GM12878 (cell line): ENCODE measurements at regions not wholly inside any gene's neighbourhood (a gene's known extent, or its start where the extent isn't known, plus 50 kb on each side); places are given as distances from the start of the nearest gene placed in this dataset.

Source experiments
- ATAC-seq: fragments of 200-7000 bp; cut with Tn5 transposase; 3 replicates; pipeline ENCODE4 v1.9.1; 2020; ENCODE audit warnings: mild to moderate bottlenecking, moderate library complexity
- BruUV-seq: library from RNA; stranded (reverse); fragments of 400-500 nt; replicated peaks from 2 replicates; lab custom pipeline; 2021; lab: Mats Ljungman, UMichigan
- CTCF ChIA-PET: fragments of 300-600 bp; sonication (Branson Sonifier 250); formaldehyde crosslinking; extraction: SDS; loops from one replicate; lab custom pipeline; 2021; ENCODE audit warnings: inconsistent platforms; lab: Yijun Ruan, JAX
- POLR2A ChIA-PET: fragments of 350-600 bp; formaldehyde crosslinking; extraction: SDS; loops from one replicate; lab custom pipeline; 2021; ENCODE audit warnings: inconsistent platforms; lab: Charles Lee
- RAD21 ChIA-PET: fragments of 300-600 bp; sonication (Branson Sonifier 250); formaldehyde crosslinking; loops from one replicate; lab custom pipeline; 2023; ENCODE audit warnings: antibody characterized with exemption; ENCODE audit not compliant: unreplicated experiment; lab: Charles Lee
- SMC1A ChIA-PET: fragments of 300-600 bp; sonication (Branson Sonifier 250); formaldehyde crosslinking; loops from one replicate; lab custom pipeline; 2023; ENCODE audit not compliant: unreplicated experiment, uncharacterized antibody; lab: Charles Lee
- DNase-seq: peaks from one replicate; pipeline ENCODE4 v3.0.0-alpha.2; 2011; ENCODE audit warnings: low read depth, low spot score
- FAIRE-seq: peaks from 3 replicates; lab custom pipeline; 2011; peaks lifted over from hg19 to GRCh38; lab: Jason Lieb, UNC
- H2AFZ ChIP-seq: 2 replicates; pipeline ENCODE4 v1.6.0; 2011; ENCODE audit warnings: low read depth, low read length, control low read depth; ENCODE audit not compliant: control insufficient read depth
- H3K27ac ChIP-seq: 2 replicates; pipeline ENCODE4 v1.5.1; 2011; ENCODE audit warnings: control low read depth; ENCODE audit not compliant: control insufficient read depth, insufficient read depth
- H3K27me3 ChIP-seq, 2 experiments: replicated peaks in 1 of 2; 2 replicates each; pipeline versions ENCODE4 v1.6.0 to v1.6.1; 2011; ENCODE audit warnings: low read length in 1 of 2; ENCODE audit not compliant: control insufficient read depth in 2 of 2, insufficient read depth in 2 of 2
- H3K36me3 ChIP-seq, 2 experiments: 2 replicates each; pipeline ENCODE4 v1.5.1; 2011; ENCODE audit warnings: low read length in 1 of 2; ENCODE audit not compliant: control insufficient read depth in 2 of 2, insufficient read depth in 2 of 2
- H3K4me1 ChIP-seq: 2 replicates; pipeline ENCODE4 v1.6.1; 2011; ENCODE audit warnings: mild to moderate bottlenecking, low read length, moderate library complexity, mixed read lengths; ENCODE audit not compliant: control insufficient read depth, insufficient read depth
- H3K4me2 ChIP-seq: 2 replicates; pipeline ENCODE4 v1.6.0; 2011; ENCODE audit warnings: control low read depth; ENCODE audit not compliant: control insufficient read depth, insufficient read depth
- H3K4me3 ChIP-seq: fragments of 200-600 bp; sonication (generic); 2 replicates; pipeline ENCODE4 v1.5.1; 2016
- H3K79me2 ChIP-seq: 2 replicates; pipeline ENCODE4 v1.6.0; 2011; ENCODE audit warnings: low read length; ENCODE audit not compliant: control insufficient read depth, insufficient read depth
- H3K9ac ChIP-seq: 2 replicates; pipeline ENCODE4 v1.8.0; 2011; ENCODE audit warnings: low read length, control low read depth, mixed read lengths; ENCODE audit not compliant: control insufficient read depth, insufficient read depth
- H3K9me3 ChIP-seq: replicated peaks from 3 replicates; pipeline ENCODE4 v1.5.1; 2011; ENCODE audit warnings: mild to moderate bottlenecking, low read length; ENCODE audit not compliant: control insufficient read depth, insufficient read depth
- H4K20me1 ChIP-seq: 2 replicates; pipeline ENCODE4 v1.6.0; 2011; ENCODE audit not compliant: control insufficient read depth, insufficient read depth
- CBX5 ChIP-seq: sonication (generic); IDR thresholded peaks from 2 replicates; pipeline ENCODE4 v1.6.1; 2016; ENCODE audit warnings: low read depth, moderate library complexity, mild to moderate bottlenecking, inconsistent platforms
- IKZF1 ChIP-seq: fragments of 450-650 bp; conservative IDR thresholded peaks from 2 replicates; pipeline ENCODE4 v1.6.1; 2017; ENCODE audit warnings: antibody characterized with exemption, mild to moderate bottlenecking
- JUNB ChIP-seq: IDR thresholded peaks from 2 replicates; pipeline ENCODE4 v1.6.1; 2016; ENCODE audit warnings: antibody characterized with exemption, mild to moderate bottlenecking
- MXI1 ChIP-seq: fragments of 150-350 bp; IDR thresholded peaks from 2 replicates; pipeline ENCODE4 v1.6.1; 2011; ENCODE audit warnings: low read depth, mild to moderate bottlenecking, inconsistent platforms, low read length, improper control_type of control experiment
- NFYB ChIP-seq: IDR thresholded peaks from 2 replicates; pipeline ENCODE4 v1.6.1; 2011; ENCODE audit warnings: low read depth, mild to moderate bottlenecking, low read length, improper control_type of control experiment, moderate library complexity; ENCODE audit not compliant: insufficient read depth
- RCOR1 ChIP-seq: conservative IDR thresholded peaks from 2 replicates; pipeline ENCODE4 v1.6.1; 2012; ENCODE audit warnings: low read depth, low read length, improper control_type of control experiment
- RUNX3 ChIP-seq: IDR thresholded peaks from 2 replicates; pipeline ENCODE4 v1.6.1; 2012; ENCODE audit warnings: low read length, inconsistent platforms
- SIN3A ChIP-seq: IDR thresholded peaks from 2 replicates; pipeline ENCODE4 v1.6.1; 2012; ENCODE audit warnings: low read depth, low read length, improper control_type of control experiment
- SREBF1 ChIP-seq: IDR thresholded peaks from 2 replicates; pipeline ENCODE4 v1.6.1; 2012; ENCODE audit warnings: mild to moderate bottlenecking, low read length
- ZNF207 ChIP-seq: fragments of 450-650 bp; IDR thresholded peaks from 2 replicates; pipeline ENCODE4 v1.6.1; 2014; ENCODE audit warnings: antibody characterized with exemption, mild to moderate bottlenecking, borderline replicate concordance
- WGBS: methylation state at CpG from one replicate; pipeline ENCODE4 v1.1.6; 2016; ENCODE audit warnings: low lambda C conversion rate; ENCODE audit not compliant: insufficient replicate concordance, insufficient coverage; ENCODE audit errors: missing lambda C conversion rate; 5-methylcytosine and 5-hydroxymethylcytosine counted together
- in situ Hi-C: fragments of 300-500 bp; cut with MboI; formaldehyde crosslinking; loops from 9 replicates; pipeline ENCODE4 v1.14.3; 2018; ENCODE audit warnings: mixed read lengths
- intact Hi-C: fragments of 100-400 bp; cut with micrococcal nuclease; formaldehyde crosslinking; loops from one replicate; pipeline ENCODE4 v1.14.2; 2022; ENCODE audit not compliant: unreplicated experiment
- TF ChIP-seq, protein P1 (sequence below): fragments of 450-650 bp; IDR thresholded peaks from 2 replicates; pipeline ENCODE4 v1.6.1; 2018; ENCODE audit warnings: mild to moderate bottlenecking, low read depth, moderate library complexity; ENCODE audit not compliant: partially characterized antibody
- TF ChIP-seq, protein P2 (sequence below): fragments of 450-650 bp; IDR thresholded peaks from 2 replicates; pipeline ENCODE4 v1.6.1; 2017; ENCODE audit warnings: mild to moderate bottlenecking, low read depth, inconsistent platforms; ENCODE audit not compliant: poor library complexity, severe bottlenecking
- TF ChIP-seq, protein P3 (sequence below): IDR thresholded peaks from 2 replicates; pipeline ENCODE4 v1.6.1; 2011; ENCODE audit warnings: borderline replicate concordance, low read depth, mild to moderate bottlenecking, moderate library complexity, mixed read lengths, low read length; ENCODE audit not compliant: insufficient read depth; ENCODE audit errors: extremely low read length

DNA sequence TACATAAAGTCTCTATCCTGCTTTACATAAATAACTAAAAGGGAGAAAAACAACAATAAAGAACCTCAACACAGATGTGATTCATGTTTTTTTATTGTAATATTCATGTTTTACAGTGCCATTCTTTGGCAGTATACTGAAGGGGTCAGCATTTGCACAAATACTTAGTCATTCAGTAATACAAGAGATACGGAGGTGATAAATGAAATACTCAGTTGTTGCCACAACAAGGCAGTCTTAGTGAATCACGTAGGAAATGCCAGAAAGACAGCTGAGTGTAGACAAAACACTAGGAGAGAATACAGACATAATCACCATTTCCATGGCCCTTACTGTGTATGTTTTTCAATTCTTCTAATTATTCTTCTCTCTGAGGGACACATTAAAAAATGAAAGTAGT lies 910.4 kb downstream of the METTL15 start:
- Histone ChIP-seq H3K4me3 (no peak overlapping the region), H3K4me1 (no peaks in the 10 kb centered on the region), H3K79me2 (no peaks in the 10 kb centered on the region), H4K20me1 (no peaks in the 10 kb centered on the region), H3K4me2 (no peak overlapping the region), H3K27me3 (no peaks in the 10 kb centered on the region), H3K9me3 (no peaks in the 10 kb centered on the region), H3K36me3 (no peaks in the 10 kb centered on the region), H3K9ac (no peak overlapping the region), H3K27ac (no peak overlapping the region), H2AFZ (no peak overlapping the region)
- WGBS: 6% methylated on average over 2 of the region's 2 CpGs
- FAIRE-seq: no peak
- intact Hi-C loops (no loop called here), in situ Hi-C loops (no loop called here)
- DNase-seq: no peak
- no peak for TF ChIP-seq SREBF1
- no peak for TF ChIP-seq RUNX3
- TF ChIP-seq JUNB: no peak
- TF ChIP-seq MXI1: no peak
- TF ChIP-seq IKZF1: no peak
- TF ChIP-seq ZNF207: no peak
- TF ChIP-seq CBX5: no peak
- TF ChIP-seq, protein P1, sequence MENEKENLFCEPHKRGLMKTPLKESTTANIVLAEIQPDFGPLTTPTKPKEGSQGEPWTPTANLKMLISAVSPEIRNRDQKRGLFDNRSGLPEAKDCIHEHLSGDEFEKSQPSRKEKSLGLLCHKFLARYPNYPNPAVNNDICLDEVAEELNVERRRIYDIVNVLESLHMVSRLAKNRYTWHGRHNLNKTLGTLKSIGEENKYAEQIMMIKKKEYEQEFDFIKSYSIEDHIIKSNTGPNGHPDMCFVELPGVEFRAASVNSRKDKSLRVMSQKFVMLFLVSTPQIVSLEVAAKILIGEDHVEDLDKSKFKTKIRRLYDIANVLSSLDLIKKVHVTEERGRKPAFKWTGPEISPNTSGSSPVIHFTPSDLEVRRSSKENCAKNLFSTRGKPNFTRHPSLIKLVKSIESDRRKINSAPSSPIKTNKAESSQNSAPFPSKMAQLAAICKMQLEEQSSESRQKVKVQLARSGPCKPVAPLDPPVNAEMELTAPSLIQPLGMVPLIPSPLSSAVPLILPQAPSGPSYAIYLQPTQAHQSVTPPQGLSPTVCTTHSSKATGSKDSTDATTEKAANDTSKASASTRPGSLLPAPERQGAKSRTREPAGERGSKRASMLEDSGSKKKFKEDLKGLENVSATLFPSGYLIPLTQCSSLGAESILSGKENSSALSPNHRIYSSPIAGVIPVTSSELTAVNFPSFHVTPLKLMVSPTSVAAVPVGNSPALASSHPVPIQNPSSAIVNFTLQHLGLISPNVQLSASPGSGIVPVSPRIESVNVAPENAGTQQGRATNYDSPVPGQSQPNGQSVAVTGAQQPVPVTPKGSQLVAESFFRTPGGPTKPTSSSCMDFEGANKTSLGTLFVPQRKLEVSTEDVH: no peak
- TF ChIP-seq NFYB: no peak
- no peak for TF ChIP-seq SIN3A
- TF ChIP-seq, protein P2, sequence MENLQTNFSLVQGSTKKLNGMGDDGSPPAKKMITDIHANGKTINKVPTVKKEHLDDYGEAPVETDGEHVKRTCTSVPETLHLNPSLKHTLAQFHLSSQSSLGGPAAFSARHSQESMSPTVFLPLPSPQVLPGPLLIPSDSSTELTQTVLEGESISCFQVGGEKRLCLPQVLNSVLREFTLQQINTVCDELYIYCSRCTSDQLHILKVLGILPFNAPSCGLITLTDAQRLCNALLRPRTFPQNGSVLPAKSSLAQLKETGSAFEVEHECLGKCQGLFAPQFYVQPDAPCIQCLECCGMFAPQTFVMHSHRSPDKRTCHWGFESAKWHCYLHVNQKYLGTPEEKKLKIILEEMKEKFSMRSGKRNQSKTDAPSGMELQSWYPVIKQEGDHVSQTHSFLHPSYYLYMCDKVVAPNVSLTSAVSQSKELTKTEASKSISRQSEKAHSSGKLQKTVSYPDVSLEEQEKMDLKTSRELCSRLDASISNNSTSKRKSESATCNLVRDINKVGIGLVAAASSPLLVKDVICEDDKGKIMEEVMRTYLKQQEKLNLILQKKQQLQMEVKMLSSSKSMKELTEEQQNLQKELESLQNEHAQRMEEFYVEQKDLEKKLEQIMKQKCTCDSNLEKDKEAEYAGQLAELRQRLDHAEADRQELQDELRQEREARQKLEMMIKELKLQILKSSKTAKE: no peak
- TF ChIP-seq, protein P3, sequence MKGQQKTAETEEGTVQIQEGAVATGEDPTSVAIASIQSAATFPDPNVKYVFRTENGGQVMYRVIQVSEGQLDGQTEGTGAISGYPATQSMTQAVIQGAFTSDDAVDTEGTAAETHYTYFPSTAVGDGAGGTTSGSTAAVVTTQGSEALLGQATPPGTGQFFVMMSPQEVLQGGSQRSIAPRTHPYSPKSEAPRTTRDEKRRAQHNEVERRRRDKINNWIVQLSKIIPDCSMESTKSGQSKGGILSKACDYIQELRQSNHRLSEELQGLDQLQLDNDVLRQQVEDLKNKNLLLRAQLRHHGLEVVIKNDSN: no peak
- TF ChIP-seq RCOR1: no peak
- no peak for ATAC-seq
- POLR2A ChIA-PET: no interaction called here
- CTCF ChIA-PET: interaction anchor here (1.5 kb wide), 1 partner anchor 311 kb away, joined by 4 read pairs; no protein-coding TSS in a partner anchor
- SMC1A ChIA-PET: interaction anchor here (0.8 to 1.2 kb wide), 3 partner anchors 8 to 110 kb away, joined by 3 read pairs; no protein-coding TSS in a partner anchor
- no TSS peak for BruUV-seq
- RAD21 ChIA-PET: no interaction called here
